ENCODE measurements at regions not wholly inside any gene's neighbourhood (a gene's known extent, or its start where the extent isn't known, plus 50 kb on each side); places are given as distances from the start of the nearest gene placed in this dataset.

DNA sequence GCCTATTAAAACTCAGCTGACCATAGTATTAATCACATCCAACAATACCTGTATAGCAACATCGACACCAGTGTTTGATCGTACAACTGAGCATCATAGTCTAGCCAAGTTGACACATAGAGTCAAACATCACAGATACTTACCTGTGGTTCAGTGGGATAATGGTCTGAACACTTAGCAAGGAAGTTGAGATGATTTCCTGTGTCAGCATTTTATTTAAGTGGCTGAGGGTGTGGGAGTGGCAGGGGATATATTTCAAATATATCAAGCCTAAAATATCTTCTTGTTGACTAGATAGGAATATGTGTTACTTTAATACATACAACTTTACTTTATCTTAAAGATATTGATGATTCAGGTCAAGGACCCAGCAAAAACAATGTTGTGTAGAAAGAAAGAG is 1038.6 kb downstream of the TSN start:
- Histone ChIP-seq H3K36me3 (ENCODE audit: control insufficient read depth in 2 of 4, insufficient read depth in 4 of 4, low read length in 3 of 4) (no peaks in the 10 kb centered on the region), H3K9ac (replicated peaks in 1 of 4; ENCODE audit: extremely low read depth in 1 of 4, low read depth in 3 of 4, low read length in 3 of 4) (no peak overlapping the region), H2BK12ac (ENCODE audit: low read depth, low read length) (no peak overlapping the region), H2BK20ac (ENCODE audit: low read length) (no peak overlapping the region), H4K91ac (replicated peaks; ENCODE audit: insufficient read length, low read length) (no peak overlapping the region), H3K23ac (ENCODE audit: insufficient read length) (no peak overlapping the region), H3K4me3 (ENCODE audit: extremely low read depth in 1 of 4, insufficient read depth in 2 of 4, low read depth in 3 of 4, low read length in 4 of 4) (no peak overlapping the region), H2BK120ac (replicated peaks; ENCODE audit: low read depth, low read length) (no peak overlapping the region), H3K79me1 (ENCODE audit: low read depth, low read length) (no peaks in the 10 kb centered on the region), H2BK15ac (ENCODE audit: low read length) (no peak overlapping the region), H3K9me3 (ENCODE audit: insufficient read depth in 2 of 2, low read depth in 1 of 2, low read length in 1 of 2) (no peaks in the 10 kb centered on the region), H3K4ac (replicated peaks; ENCODE audit: insufficient read length, low read depth, low read length) (no peak overlapping the region), H3K79me2 (ENCODE audit: control insufficient read depth in 1 of 2, insufficient read depth in 2 of 2, low read length in 2 of 2) (no peaks in the 10 kb centered on the region), H3K14ac (ENCODE audit: insufficient read length) (no peak overlapping the region), H4K20me1 (replicated peaks in 1 of 2; ENCODE audit: control insufficient read depth in 1 of 2, insufficient read depth in 2 of 2, low read length in 2 of 2) (no peaks in the 10 kb centered on the region), H2AFZ (ENCODE audit: low read length) (no peak overlapping the region), H4K5ac (ENCODE audit: insufficient read length, low read depth, low read length) (no peak overlapping the region), H2AK5ac (ENCODE audit: low read depth, low read length) (no peak overlapping the region), H3K23me2 (ENCODE audit: low read depth, low read length) (no peaks in the 10 kb centered on the region), H3K27ac (ENCODE audit: low read depth, low read length) (no peak overlapping the region), H3K56ac (replicated peaks; ENCODE audit: insufficient read length, low read depth, low read length) (no peak overlapping the region), H4K8ac (ENCODE audit: extremely low read depth, insufficient read depth, low read length) (no peak overlapping the region), H3K4me2 (ENCODE audit: insufficient read depth in 1 of 2, low read depth in 2 of 2, low read length in 2 of 2) (no peak overlapping the region), H3K4me1 (replicated peaks in 1 of 4; ENCODE audit: control insufficient read depth in 3 of 4, insufficient read depth in 4 of 4, low read length in 3 of 4) (no peaks in the 10 kb centered on the region), H3K27me3 (replicated peaks in 1 of 4; ENCODE audit: control insufficient read depth in 3 of 4, extremely low read depth in 1 of 4, insufficient read depth in 3 of 4, low read length in 3 of 4) (no peaks in the 10 kb centered on the region), H3K18ac (ENCODE audit: extremely low read depth, low read length) (no peak overlapping the region), H2BK5ac (ENCODE audit: low read depth, low read length) (no peak overlapping the region)
- no peak for FAIRE-seq
- no peak for DNase-seq (ENCODE audit: low read depth in 1 of 2, low spot score in 2 of 2)
- ChIA-PET CTCF (ENCODE audit: partially characterized antibody) (no interaction called here), POLR2A (ENCODE audit: partially characterized antibody) (no interaction called here)
- TF ChIP-seq KDM4A (IDR thresholded peaks at IDR 0.05; ENCODE audit: low read depth, low read length, severe bottlenecking) (no peak), MAFK (IDR thresholded peaks at IDR 0.05; ENCODE audit: low read depth, low read length) (peak; percentile 2; the same call in 1 of the 2 replicates)
- WGBS, 2 experiments (ENCODE audit: extremely low coverage in 1 of 2, insufficient coverage in 1 of 2, insufficient read length in 1 of 2, insufficient replicate concordance in 2 of 2, low coverage in 1 of 2, low lambda C conversion rate in 2 of 2, missing lambda C conversion rate in 1 of 2): 89% methylated on average over 2 of the region's 2 CpGs; no CpG with 5 or more reads in 1 of the 2 experiments
